Upper lobe of left lung (tissue), 6 donors: ENCODE measurements at regions not wholly inside any gene's neighbourhood (a gene's known extent, or its start where the extent isn't known, plus 50 kb on each side); places are given as distances from the start of the nearest gene placed in this dataset.
A peak's percentile ranks its signal among the peaks of the same experiment; 100 is the strongest.
"Not testable (repeated sequence)": the region's sequence is repeated elsewhere in the genome, so short reads cannot be mapped to it uniquely, and the experiment has no call there.

Experiments
- ATAC-seq, 2 donors: fragments of 200-7000 bp; cut with Tn5 transposase; one replicate each; pipeline ENCODE4 v1.9.1; 2022; ENCODE audit warnings: mild to moderate bottlenecking in 2 of 2, moderate library complexity in 2 of 2; ENCODE audit not compliant: low FRiP score in 2 of 2
- DNase-seq, 2 donors: peaks; one replicate each; pipeline ENCODE4 v3.0.0-alpha.2; 2019 to 2020
- H3K27ac ChIP-seq, 4 donors: fragments of 200-600 bp; sonication (generic); one replicate each; pipeline ENCODE4 v1.5.1; 2016 to 2019
- H3K27me3 ChIP-seq, 4 donors: fragments of 200-600 bp; sonication (generic); one replicate each; pipeline ENCODE4 v1.5.1; 2017 to 2019
- H3K36me3 ChIP-seq, 4 donors: fragments of 200-600 bp; sonication (generic); one replicate each; pipeline ENCODE4 v1.5.1; 2016 to 2019
- H3K4me1 ChIP-seq, 4 donors: fragments of 200-600 bp; sonication (generic); one replicate each; pipeline ENCODE4 v1.5.1; 2018 to 2019
- H3K4me3 ChIP-seq, 4 donors: fragments of 200-600 bp; sonication (generic); one replicate each; pipeline ENCODE4 v1.5.1; 2017 to 2019; ENCODE audit warnings: mild to moderate bottlenecking in 2 of 4, moderate library complexity in 1 of 4
- H3K9me3 ChIP-seq, 4 donors: fragments of 200-600 bp; sonication (generic); one replicate each; pipeline ENCODE4 v1.5.1; 2018 to 2019
- CTCF ChIP-seq, 6 experiments: fragments of 450-650 bp in 4 of 6; fragments of 200-600 bp in 2 of 6; sonication (generic) in 2 of 6; IDR thresholded peaks; one replicate each; pipeline ENCODE4 v1.5.1; 2016 to 2019; ENCODE audit warnings: antibody characterized with exemption in 6 of 6
- EP300 ChIP-seq, 4 donors: sonication (generic); formaldehyde crosslinking; IDR thresholded peaks; one replicate each; pipeline ENCODE4 v1.5.1; 2017; ENCODE audit warnings: antibody characterized with exemption in 4 of 4, control low read depth in 2 of 4
- POLR2A ChIP-seq, 4 donors: fragments of 450-650 bp; IDR thresholded peaks; one replicate each; pipeline ENCODE4 v1.5.1; 2016 to 2017; ENCODE audit warnings: antibody characterized with exemption in 4 of 4, mild to moderate bottlenecking in 2 of 4
- POLR2AphosphoS5 ChIP-seq, 2 donors: sonication (generic); formaldehyde crosslinking; IDR thresholded peaks; one replicate each; pipeline ENCODE4 v1.5.1; 2017; ENCODE audit warnings: antibody characterized with exemption in 2 of 2
- WGBS, 2 donors: methylation state at CpG; one replicate each; pipeline ENCODE4 v1.1.5; 2017 to 2018; 5-methylcytosine and 5-hydroxymethylcytosine counted together
- donor health status: DM: no; HTN: no; CAD: no; lungs with moderate emphysema.
- donor health status: DM: no; HTN: yes; CAD: no; lungs with severe emphysema.

DNA sequence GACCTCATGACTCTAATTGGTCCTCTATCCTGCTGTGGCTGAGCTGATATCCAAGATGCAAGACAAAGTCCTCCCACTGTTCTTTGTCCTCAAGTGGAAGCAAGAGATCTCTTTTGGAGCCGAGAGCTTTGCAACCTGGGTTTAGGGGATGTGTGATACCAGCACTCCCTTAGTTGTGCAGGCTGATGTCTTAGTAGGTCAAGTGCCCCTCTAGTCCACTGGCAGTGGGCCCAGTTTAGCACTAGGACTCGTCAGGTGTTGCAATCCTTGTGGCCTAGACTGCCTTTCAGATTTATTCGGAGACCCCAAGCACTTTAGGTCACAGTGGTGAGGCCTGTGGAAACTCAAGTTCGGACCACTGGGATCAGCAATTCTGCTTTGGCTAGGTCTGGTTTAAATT, 64.0 kb downstream of the GPRASP3 start:
- Histone ChIP-seq H3K27me3 (no peaks in the 10 kb centered on the region), H3K9me3 (no peaks in the 10 kb centered on the region), H3K36me3 (no peaks in the 10 kb centered on the region), H3K4me3 (no peak overlapping the region), H3K4me1 (no peaks in the 10 kb centered on the region), H3K27ac (no peak overlapping the region)
- ATAC-seq: no peak
- DNase-seq: peak in 1 of 2 donors; percentile 68
- TF ChIP-seq CTCF (IDR thresholded peaks at IDR 0.05): no peak
- 59% methylated on average over 4 of the region's 4 CpGs; no CpG with 5 or more reads in 1 of the 2 donors for WGBS, 2 donors

GRCh38 chrX:102787283-102787682, 66.7 kb downstream of the GPRASP3 start:
- Histone ChIP-seq H3K36me3 (no peaks in the 10 kb centered on the region), H3K27ac (no peak overlapping the region), H3K9me3 (peaks cover 0 to 2% (median 0%) of the 10 kb centered on the region in 4 donors), H3K4me1 (no peaks in the 10 kb centered on the region), H3K27me3 (no peaks in the 10 kb centered on the region), H3K4me3 (no peak overlapping the region)
- TF ChIP-seq POLR2A (IDR thresholded peaks at IDR 0.05) (no peak), CTCF (IDR thresholded peaks at IDR 0.05) (no peak), POLR2AphosphoS5 (IDR thresholded peaks at IDR 0.05) (no peak), EP300 (IDR thresholded peaks at IDR 0.05) (no peak)
- ATAC-seq: no peak
- no peak for DNase-seq
- 45 to 86% methylated on average over 1 of the region's 1 CpG for WGBS, 2 donors

GRCh38 chrX:102808336-102808735, 87.8 kb downstream of the GPRASP3 start:
- WGBS, 2 donors: 66 to 100% methylated on average over 1 of the region's 1 CpG
- H3K36me3 ChIP-seq: no peaks in the 10 kb centered on the region
- DNase-seq (no peak), ATAC-seq (no peak)
- no peak for TF ChIP-seq CTCF (IDR thresholded peaks at IDR 0.05)
- no peak for TF ChIP-seq POLR2A (IDR thresholded peaks at IDR 0.05)
- TF ChIP-seq POLR2AphosphoS5 (IDR thresholded peaks at IDR 0.05): no peak
- no peak for TF ChIP-seq EP300 (IDR thresholded peaks at IDR 0.05)
- no peaks in the 10 kb centered on the region for H3K9me3 ChIP-seq
- H3K27ac ChIP-seq: no peak overlapping the region
- H3K4me3 ChIP-seq: no peak overlapping the region
- H3K4me1 ChIP-seq: no peaks in the 10 kb centered on the region
- no peaks in the 10 kb centered on the region for H3K27me3 ChIP-seq

GRCh38 chrX:102818269-102818668, 97.7 kb downstream of the GPRASP3 start:
- not testable (repeated sequence) for H3K4me3 ChIP-seq, H3K27me3 ChIP-seq, DNase-seq, H3K36me3 ChIP-seq, H3K4me1 ChIP-seq, ATAC-seq, H3K27ac ChIP-seq
- H3K9me3 ChIP-seq: peaks cover 0 to 13% (median 0%) of the 10 kb centered on the region in 4 donors
- WGBS, 2 donors: 61 to 100% methylated on average over 1 to 2 of the region's 2 CpGs

DNA sequence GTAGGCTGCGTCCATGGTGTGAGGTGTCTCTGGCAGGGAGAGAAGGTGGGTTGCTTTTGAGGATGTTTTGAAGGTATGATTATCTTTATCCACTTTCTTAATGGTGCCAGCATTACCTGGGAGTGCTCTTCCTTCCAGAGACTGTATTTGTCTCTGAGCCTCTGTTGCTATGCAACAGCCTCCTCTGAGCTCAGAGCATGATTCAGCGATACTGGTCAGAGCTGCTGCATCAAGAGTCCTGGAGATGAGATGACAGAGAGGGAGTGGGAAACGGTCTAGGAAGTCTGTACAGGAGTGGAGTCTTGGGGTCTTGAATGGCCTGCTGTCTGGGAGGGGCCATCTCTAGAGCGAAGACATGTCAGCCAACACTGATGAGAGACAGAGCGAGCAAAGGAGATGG, 104.4 kb upstream of the RAB40AL start:
- no peak overlapping the region for H3K4me3 ChIP-seq
- H3K27me3 ChIP-seq: no peaks in the 10 kb centered on the region
- ATAC-seq (no peak), DNase-seq (no peak)
- no peaks in the 10 kb centered on the region for H3K4me1 ChIP-seq
- no peaks in the 10 kb centered on the region for H3K36me3 ChIP-seq
- no peak for TF ChIP-seq CTCF (IDR thresholded peaks at IDR 0.05)
- TF ChIP-seq POLR2A (IDR thresholded peaks at IDR 0.05): no peak
- TF ChIP-seq POLR2AphosphoS5 (IDR thresholded peaks at IDR 0.05): no peak
- TF ChIP-seq EP300 (IDR thresholded peaks at IDR 0.05): no peak
- H3K27ac ChIP-seq: no peak overlapping the region
- H3K9me3 ChIP-seq: no peaks in the 10 kb centered on the region
- 75 to 83% methylated on average over 3 to 5 of the region's 5 CpGs for WGBS, 2 donors
